Suppressor macrophage treated with lipopolysaccharide for 4 hours (primary cell): ENCODE measurements at regions not wholly inside any gene's neighbourhood (a gene's known extent, or its start where the extent isn't known, plus 50 kb on each side); places are given as distances from the start of the nearest gene placed in this dataset.
A peak's percentile ranks its signal among the peaks of the same experiment; 100 is the strongest.

Source experiments
- DNase-seq: peaks from one replicate; pipeline ENCODE4 v3.0.0-alpha.2; 2020

GRCh38 chr3:31440878-31441277, 91.8 kb upstream of the STT3B start:
- peak; percentile 2 for DNase-seq

- DNase-seq: no peak
Measured at GRCh38 chr3:31442755-31443154, 90.0 kb upstream of the STT3B start.

- no peak for DNase-seq
Measured at GRCh38 chr3:31444220-31445142, 88.2 kb upstream of the STT3B start.

GRCh38 chr3:31445701-31446100, 87.0 kb upstream of the STT3B start:
- no peak for DNase-seq

- no peak for DNase-seq
Measured at GRCh38 chr3:31448035-31448881, 84.5 kb upstream of the STT3B start.

GRCh38 chr3:31448882-31449243, 83.9 kb upstream of the STT3B start:
- DNase-seq: no peak

- DNase-seq: no peak
Measured at GRCh38 chr3:31449318-31449717, 83.4 kb upstream of the STT3B start.

- no peak for DNase-seq
Measured at GRCh38 chr3:31450345-31450744, 82.4 kb upstream of the STT3B start.

- no peak for DNase-seq
Measured at GRCh38 chr3:31452495-31453106, 80.1 kb upstream of the STT3B start.

GRCh38 chr3:31453430-31453829, 79.3 kb upstream of the STT3B start:
- no peak for DNase-seq

- DNase-seq: no peak
Measured at GRCh38 chr3:31455524-31455923, 77.2 kb upstream of the STT3B start.

GRCh38 chr3:31456373-31456772, 76.4 kb upstream of the STT3B start:
- peak; percentile 21 for DNase-seq

GRCh38 chr3:31461426-31461825, 71.3 kb upstream of the STT3B start:
- no peak for DNase-seq

- peak; percentile 26 for DNase-seq
Measured at GRCh38 chr3:31462050-31462569, 70.6 kb upstream of the STT3B start.

GRCh38 chr3:31465999-31466398, 66.7 kb upstream of the STT3B start:
- no peak for DNase-seq

- DNase-seq: no peak
Measured at GRCh38 chr3:31466866-31467265, 65.9 kb upstream of the STT3B start.

GRCh38 chr3:31468433-31468832, 64.3 kb upstream of the STT3B start:
- DNase-seq: no peak

- peak; percentile 21 for DNase-seq
Measured at GRCh38 chr3:31469385-31469784, 63.3 kb upstream of the STT3B start.

- peak; percentile 77 for DNase-seq
Measured at GRCh38 chr3:31472479-31473390, 60.0 kb upstream of the STT3B start.

GRCh38 chr3:31476209-31476608, 56.5 kb upstream of the STT3B start:
- DNase-seq: no peak

- DNase-seq: no peak
Measured at GRCh38 chr3:31479431-31479830, 53.3 kb upstream of the STT3B start.

GRCh38 chr3:31481697-31482096, 51.0 kb upstream of the STT3B start:
- no peak for DNase-seq
